ENCODE measurements at regions not wholly inside any gene's neighbourhood (a gene's known extent, or its start where the extent isn't known, plus 50 kb on each side); places are given as distances from the start of the nearest gene placed in this dataset.

GRCh38 chr12:41923351-41923750 lies 221.3 kb downstream of the GXYLT1 start:
- Mint-ChIP-seq H3K4me3 (no peak overlapping the region), H3K4me1 (no peaks in the 10 kb centered on the region), H3K9me3 (no peaks in the 10 kb centered on the region), H3K27me3 (peaks cover 28% of the 10 kb centered on the region), H3K27ac (no peak overlapping the region)
- DNase-seq = no peak
- ATAC-seq = no peak

- peaks cover 9% of the 10 kb centered on the region for H3K4me1 Mint-ChIP-seq
- no peak overlapping the region for H3K27ac Mint-ChIP-seq
- ATAC-seq (no peak), DNase-seq (no peak)
- peaks cover 32% of the 10 kb centered on the region for H3K27me3 Mint-ChIP-seq
- no peaks in the 10 kb centered on the region for H3K9me3 Mint-ChIP-seq
- H3K4me3 Mint-ChIP-seq = no peak overlapping the region
Measured at GRCh38 chr12:41920355-41920754, 224.3 kb downstream of the GXYLT1 start.

- no peaks in the 10 kb centered on the region for H3K9me3 Mint-ChIP-seq
- ATAC-seq (no peak), DNase-seq (no peak)
- H3K27me3 Mint-ChIP-seq = peaks cover 29% of the 10 kb centered on the region
- H3K4me1 Mint-ChIP-seq = peaks cover 9% of the 10 kb centered on the region
- H3K27ac Mint-ChIP-seq = no peak overlapping the region
- H3K4me3 Mint-ChIP-seq = no peak overlapping the region
Measured at GRCh38 chr12:41919526-41920261, 225.0 kb downstream of the GXYLT1 start.

GRCh38 chr12:41919048-41919447 lies 225.6 kb downstream of the GXYLT1 start:
- Mint-ChIP-seq H3K4me3 (no peak overlapping the region), H3K27ac (no peak overlapping the region), H3K27me3 (peaks cover 29% of the 10 kb centered on the region), H3K9me3 (no peaks in the 10 kb centered on the region), H3K4me1 (peaks cover 9% of the 10 kb centered on the region)
- DNase-seq (no peak), ATAC-seq (no peak)

- DNase-seq (no peak), ATAC-seq (no peak)
- Mint-ChIP-seq H3K27me3 (peaks cover 29% of the 10 kb centered on the region), H3K4me1 (peaks cover 9% of the 10 kb centered on the region), H3K9me3 (no peaks in the 10 kb centered on the region), H3K4me3 (peak overlapping the region in 1 of 2 donors; percentile 31), H3K27ac (peak overlapping the region in 1 of 2 donors; percentile 68)
Measured at GRCh38 chr12:41917938-41918341, 226.7 kb downstream of the GXYLT1 start.

- H3K9me3 Mint-ChIP-seq = no peaks in the 10 kb centered on the region
- no peak overlapping the region for H3K4me3 Mint-ChIP-seq
- DNase-seq (no peak), ATAC-seq (peak; percentile 57)
- peaks cover 9% of the 10 kb centered on the region for H3K4me1 Mint-ChIP-seq
- no peak overlapping the region for H3K27ac Mint-ChIP-seq
- peaks cover 26% of the 10 kb centered on the region for H3K27me3 Mint-ChIP-seq
Measured at GRCh38 chr12:41917181-41917580, 227.5 kb downstream of the GXYLT1 start.

- no peak for ATAC-seq
- peaks cover 7% of the 10 kb centered on the region for H3K27me3 Mint-ChIP-seq
- H3K27ac Mint-ChIP-seq = no peak overlapping the region
- H3K4me3 Mint-ChIP-seq = no peak overlapping the region
- no peaks in the 10 kb centered on the region for H3K9me3 Mint-ChIP-seq
- no peak for DNase-seq
- no peaks in the 10 kb centered on the region for H3K4me1 Mint-ChIP-seq
Measured at GRCh38 chr12:41910578-41911320, 233.9 kb downstream of the GXYLT1 start.

GRCh38 chr12:41908206-41908605 lies 236.5 kb downstream of the GXYLT1 start:
- DNase-seq (no peak), ATAC-seq (no peak)
- Mint-ChIP-seq H3K27me3 (peaks cover 7% of the 10 kb centered on the region), H3K9me3 (no peaks in the 10 kb centered on the region), H3K4me3 (no peak overlapping the region), H3K27ac (no peak overlapping the region), H3K4me1 (no peaks in the 10 kb centered on the region)

GRCh38 chr12:41907550-41907949 lies 237.1 kb downstream of the GXYLT1 start:
- H3K27me3 Mint-ChIP-seq = peaks cover 7% of the 10 kb centered on the region
- H3K4me3 Mint-ChIP-seq = no peak overlapping the region
- H3K27ac Mint-ChIP-seq = no peak overlapping the region
- no peaks in the 10 kb centered on the region for H3K4me1 Mint-ChIP-seq
- DNase-seq (no peak), ATAC-seq (no peak)
- no peaks in the 10 kb centered on the region for H3K9me3 Mint-ChIP-seq

GRCh38 chr12:41907021-41907420 lies 237.7 kb downstream of the GXYLT1 start:
- peaks cover 7% of the 10 kb centered on the region for H3K27me3 Mint-ChIP-seq
- ATAC-seq = no peak
- no peak for DNase-seq
- no peak overlapping the region for H3K4me3 Mint-ChIP-seq
- H3K27ac Mint-ChIP-seq = no peak overlapping the region
- H3K9me3 Mint-ChIP-seq = no peaks in the 10 kb centered on the region
- no peaks in the 10 kb centered on the region for H3K4me1 Mint-ChIP-seq

GRCh38 chr12:41905759-41906297 lies 238.8 kb downstream of the GXYLT1 start:
- H3K4me1 Mint-ChIP-seq = no peaks in the 10 kb centered on the region
- no peak overlapping the region for H3K4me3 Mint-ChIP-seq
- no peaks in the 10 kb centered on the region for H3K9me3 Mint-ChIP-seq
- ATAC-seq (no peak), DNase-seq (no peak)
- peaks cover 7% of the 10 kb centered on the region for H3K27me3 Mint-ChIP-seq
- H3K27ac Mint-ChIP-seq = no peak overlapping the region

- no peaks in the 10 kb centered on the region for H3K4me1 Mint-ChIP-seq
- H3K27ac Mint-ChIP-seq = no peak overlapping the region
- H3K9me3 Mint-ChIP-seq = no peaks in the 10 kb centered on the region
- no peak overlapping the region for H3K4me3 Mint-ChIP-seq
- DNase-seq = no peak
- H3K27me3 Mint-ChIP-seq = peaks cover 7% of the 10 kb centered on the region
- no peak for ATAC-seq
Measured at GRCh38 chr12:41905073-41905758, 239.5 kb downstream of the GXYLT1 start.

- Mint-ChIP-seq H3K4me3 (no peak overlapping the region), H3K9me3 (no peaks in the 10 kb centered on the region), H3K27ac (no peak overlapping the region), H3K27me3 (peaks cover 9% of the 10 kb centered on the region), H3K4me1 (no peaks in the 10 kb centered on the region)
- ATAC-seq (no peak), DNase-seq (no peak)
Measured at GRCh38 chr12:41904041-41904440, 240.6 kb downstream of the GXYLT1 start.

- ATAC-seq = no peak
- H3K27ac Mint-ChIP-seq = no peak overlapping the region
- H3K4me3 Mint-ChIP-seq = no peak overlapping the region
- H3K27me3 Mint-ChIP-seq = peaks cover 14% of the 10 kb centered on the region
- peaks cover 0 to 3% of the 10 kb centered on the region in 2 donors for H3K9me3 Mint-ChIP-seq
- DNase-seq = no peak
- H3K4me1 Mint-ChIP-seq = no peaks in the 10 kb centered on the region
Measured at GRCh38 chr12:41903014-41903708, 241.5 kb downstream of the GXYLT1 start.

GRCh38 chr12:41899577-41899976 lies 245.1 kb downstream of the GXYLT1 start:
- DNase-seq (no peak), ATAC-seq (no peak)
- Mint-ChIP-seq H3K27ac (no peak overlapping the region), H3K4me1 (no peaks in the 10 kb centered on the region), H3K4me3 (no peak overlapping the region), H3K9me3 (peaks cover 0 to 3% of the 10 kb centered on the region in 2 donors), H3K27me3 (peaks cover 21% of the 10 kb centered on the region)
